IMR-90 (cell line): ENCODE measurements at regions not wholly inside any gene's neighbourhood (a gene's known extent, or its start where the extent isn't known, plus 50 kb on each side); places are given as distances from the start of the nearest gene placed in this dataset.

Experiments
- ATAC-seq: fragments of 200-7000 bp; cut with Tn5 transposase; 2 replicates; pipeline ENCODE4 v1.9.1; 2020; ENCODE audit warnings: low read depth, mild to moderate bottlenecking, moderate library complexity
- BruUV-seq: library from RNA; stranded (reverse); fragments of 400-500 nt; replicated peaks from 2 replicates; lab custom pipeline; 2021; lab: Mats Ljungman, UMichigan
- CTCF ChIA-PET: fragments of 300-600 bp; formaldehyde crosslinking; extraction: SDS; loops from one replicate; lab custom pipeline; 2021; ENCODE audit warnings: antibody characterized with exemption; lab: Yijun Ruan, JAX
- POLR2A ChIA-PET: fragments of 300-600 bp; sonication (Branson Sonifier 250); formaldehyde crosslinking; loops from one replicate; lab custom pipeline; 2022; ENCODE audit warnings: antibody characterized with exemption; ENCODE audit not compliant: unreplicated experiment; lab: Charles Lee
- DNase-seq: peaks from one replicate; pipeline ENCODE4 v3.0.0; 2013
- H2AFZ ChIP-seq: replicated peaks from 2 replicates; pipeline ENCODE3; 2013; ENCODE audit warnings: low read length, mild to moderate bottlenecking; ENCODE audit not compliant: poor library complexity
- H2AK5ac ChIP-seq: 2 replicates; pipeline ENCODE4 v1.6.1; 2013; ENCODE audit warnings: low read depth, low read length, inconsistent platforms
- H2AK9ac ChIP-seq: replicated peaks from 2 replicates; pipeline ENCODE3; 2013; ENCODE audit warnings: mild to moderate bottlenecking, low read depth, low read length, moderate library complexity; ENCODE audit not compliant: poor library complexity
- H2BK120ac ChIP-seq: 2 replicates; pipeline ENCODE4 v1.6.1; 2013; ENCODE audit warnings: low read depth, low read length, inconsistent platforms
- H2BK15ac ChIP-seq: 3 replicates; pipeline ENCODE4 v1.6.1; 2013; ENCODE audit warnings: low read depth, low read length, inconsistent platforms
- H2BK20ac ChIP-seq: 2 replicates; pipeline ENCODE4 v1.6.1; 2013; ENCODE audit warnings: low read depth, mild to moderate bottlenecking, inconsistent platforms, low read length, moderate library complexity
- H2BK5ac ChIP-seq: 2 replicates; pipeline ENCODE4 v1.6.1; 2013; ENCODE audit warnings: mild to moderate bottlenecking, low read depth, low read length, inconsistent platforms; ENCODE audit not compliant: poor library complexity, severe bottlenecking
- H3K14ac ChIP-seq: replicated peaks from 2 replicates; pipeline ENCODE4 v1.6.1; 2013; ENCODE audit warnings: low read depth, low read length, inconsistent platforms
- H3K18ac ChIP-seq: 2 replicates; pipeline ENCODE4 v1.6.1; 2013; ENCODE audit warnings: low read depth, low read length, control low read depth
- H3K23ac ChIP-seq: 2 replicates; pipeline ENCODE4 v1.6.1; 2013; ENCODE audit warnings: low read depth, low read length, inconsistent platforms
- H3K27ac ChIP-seq: 2 replicates; pipeline ENCODE4 v1.5.1; 2013; ENCODE audit warnings: mild to moderate bottlenecking, control low read depth, low read length; ENCODE audit not compliant: insufficient read depth
- H3K27me3 ChIP-seq: 2 replicates; pipeline ENCODE4 v1.6.1; 2013; ENCODE audit warnings: low read length; ENCODE audit not compliant: control insufficient read depth, insufficient read depth
- H3K36me3 ChIP-seq: 2 replicates; pipeline ENCODE4 v1.6.1; 2013; ENCODE audit warnings: low read length, mixed read lengths; ENCODE audit not compliant: control insufficient read depth, insufficient read depth
- H3K4ac ChIP-seq: 2 replicates; pipeline ENCODE4 v1.6.1; 2013; ENCODE audit warnings: low read depth, low read length, inconsistent platforms
- H3K4me1 ChIP-seq: 2 replicates; pipeline ENCODE4 v1.6.1; 2013; ENCODE audit warnings: low read length, mixed read lengths; ENCODE audit not compliant: control insufficient read depth, insufficient read depth
- H3K4me2 ChIP-seq: 2 replicates; pipeline ENCODE4 v1.6.1; 2013; ENCODE audit warnings: low read depth, mild to moderate bottlenecking, control low read depth, low read length, moderate library complexity
- H3K4me3 ChIP-seq: 2 replicates; pipeline ENCODE4 v1.5.1; 2013; ENCODE audit warnings: low read depth, mild to moderate bottlenecking, control low read depth, low read length, moderate library complexity; ENCODE audit not compliant: insufficient read depth
- H3K56ac ChIP-seq: 2 replicates; pipeline ENCODE4 v1.6.1; 2013; ENCODE audit warnings: low read length, inconsistent platforms; ENCODE audit not compliant: insufficient read depth; ENCODE audit errors: extremely low read depth
- H3K79me1 ChIP-seq, 2 experiments: 2 replicates each; pipeline ENCODE4 v1.6.1; 2013; ENCODE audit warnings: low read length in 2 of 2, inconsistent platforms in 1 of 2, low read depth in 1 of 2
- H3K9ac ChIP-seq: 2 replicates; pipeline ENCODE4 v1.6.1; 2013; ENCODE audit warnings: low read depth, low read length, control low read depth
- H3K9me1 ChIP-seq: 2 replicates; pipeline ENCODE4 v1.6.1; 2013; ENCODE audit warnings: low read length, inconsistent platforms; ENCODE audit not compliant: insufficient read depth
- H3K9me3 ChIP-seq: 2 replicates; pipeline ENCODE4 v1.6.1; 2013; ENCODE audit warnings: low read length; ENCODE audit not compliant: control insufficient read depth, insufficient read depth
- H4K20me1 ChIP-seq: 2 replicates; pipeline ENCODE4 v1.6.1; 2013; ENCODE audit warnings: low read length, inconsistent platforms; ENCODE audit not compliant: insufficient read depth
- H4K5ac ChIP-seq: 2 replicates; pipeline ENCODE4 v1.6.1; 2013; ENCODE audit warnings: mild to moderate bottlenecking, low read depth, low read length, control low read depth
- H4K8ac ChIP-seq, 2 experiments: 2 replicates each; pipeline ENCODE4 v1.6.1; 2013; ENCODE audit warnings: low read depth in 2 of 2, low read length in 2 of 2, control low read depth in 1 of 2, inconsistent platforms in 1 of 2
- H4K91ac ChIP-seq: 2 replicates; pipeline ENCODE4 v1.6.1; 2013; ENCODE audit warnings: low read depth, low read length, inconsistent platforms; ENCODE audit not compliant: insufficient read depth
- FOS ChIP-seq: fragments of 150-350 bp; IDR thresholded peaks from 2 replicates; pipeline ENCODE4 v1.6.1; 2016; ENCODE audit warnings: low read depth, low read length
- RAD21 ChIP-seq: IDR thresholded peaks from 2 replicates; pipeline ENCODE4 v1.6.1; 2012; ENCODE audit warnings: low read length, improper control_type of control experiment
- USF2 ChIP-seq: fragments of 150-350 bp; IDR thresholded peaks from 2 replicates; pipeline ENCODE4 v1.6.1; 2017; ENCODE audit warnings: mild to moderate bottlenecking, antibody characterized with exemption, low read length, low read depth
- WGBS, 2 experiments: methylation state at CpG; one replicate each; pipeline versions ENCODE4 v1.1.5 to v1.1.7; 2013; ENCODE audit warnings: missing lambda C conversion rate in 2 of 2; ENCODE audit not compliant: insufficient read length in 1 of 2; ENCODE audit errors: extremely low coverage in 2 of 2; 5-methylcytosine and 5-hydroxymethylcytosine counted together
- dilution Hi-C: fragments of 300-500 bp; cut with HindIII; formaldehyde crosslinking; loops from one replicate; pipeline ENCODE4 v1.14.3; 2018; ENCODE audit warnings: low sequenced_read_pairs; ENCODE audit not compliant: unreplicated experiment
- in situ Hi-C: fragments of 300-500 bp; cut with MboI; formaldehyde crosslinking; loops from 3 replicates; pipeline ENCODE4 v1.14.3; 2019; ENCODE audit warnings: low sequenced_read_pairs, inconsistent platforms, mixed read lengths
- intact Hi-C: fragments of 100-400 bp; cut with micrococcal nuclease; formaldehyde crosslinking; loops from 2 replicates; pipeline ENCODE4 v1.10.0; 2022

- no peak overlapping the region for H2BK20ac ChIP-seq
- H3K18ac ChIP-seq: no peak overlapping the region
- POLR2A ChIA-PET: no interaction called here
- H2AFZ ChIP-seq: no peak overlapping the region
- H3K27me3 ChIP-seq: peaks cover 22% of the 10 kb centered on the region
- ATAC-seq (no peak), DNase-seq (no peak)
- H2AK5ac ChIP-seq: no peak overlapping the region
- no peak overlapping the region for H3K27ac ChIP-seq
- no peak overlapping the region for H2AK9ac ChIP-seq
- H3K9ac ChIP-seq: no peak overlapping the region
- no peak overlapping the region for H2BK15ac ChIP-seq
- no peaks in the 10 kb centered on the region for H4K20me1 ChIP-seq
- H3K23ac ChIP-seq: no peak overlapping the region
- H4K5ac ChIP-seq: no peak overlapping the region
- H3K4me2 ChIP-seq: no peak overlapping the region
- no peaks in the 10 kb centered on the region for H3K79me1 ChIP-seq
- CTCF ChIA-PET: no interaction called here
- no CpG with 5 or more reads among the region's 7 CpGs for whole genome bisulfite sequencing, 2 experiments
- intact Hi-C loops (no loop called here), in situ Hi-C loops (no loop called here), dilution Hi-C loops (no loop called here)
- no peaks in the 10 kb centered on the region for H3K36me3 ChIP-seq
- no TSS peak for BruUV-seq
- H3K4ac ChIP-seq: no peak overlapping the region
- no peak for TF ChIP-seq RAD21
- no peak for TF ChIP-seq USF2
- no peak for TF ChIP-seq FOS
- H2BK120ac ChIP-seq: no peak overlapping the region
- H4K8ac ChIP-seq: no peak overlapping the region
- no peak overlapping the region for H2BK5ac ChIP-seq
- H3K4me1 ChIP-seq: no peaks in the 10 kb centered on the region; the same call in 1 of the 2 replicates
- no peak overlapping the region for H4K91ac ChIP-seq
- no peak overlapping the region for H3K14ac ChIP-seq
- no peak overlapping the region for H3K56ac ChIP-seq
- no peak overlapping the region for H3K4me3 ChIP-seq
- no peaks in the 10 kb centered on the region for H3K9me1 ChIP-seq
- no peaks in the 10 kb centered on the region for H3K9me3 ChIP-seq
These were observed 497.5 kb upstream of the ZMIZ1 start for GRCh38 chr10:78571286-78571685.
